NCI-H2171 treated with DMSO at 0.1 percent for 48 hours (cell line): ENCODE measurements at regions not wholly inside any gene's neighbourhood (a gene's known extent, or its start where the extent isn't known, plus 50 kb on each side); places are given as distances from the start of the nearest gene placed in this dataset.

Source experiments
- DNase-seq: peaks from one replicate; lab custom pipeline; 2025; lab: John Stamatoyannopoulos, UW

GRCh38 chr5:1939256-1939655, 56.5 kb upstream of the IRX4 start:
- no peak for DNase-seq

GRCh38 chr5:1938310-1939000, 55.7 kb upstream of the IRX4 start:
- DNase-seq, result no peak

GRCh38 chr5:1937590-1937989, 54.9 kb upstream of the IRX4 start:
- peak; percentile 90 for DNase-seq

GRCh38 chr5:1936901-1937300, 54.2 kb upstream of the IRX4 start:
- DNase-seq, result no peak

- DNase-seq, result no peak
Observed at GRCh38 chr5:1936413-1936812, 53.7 kb upstream of the IRX4 start.

- DNase-seq, result no peak
Observed at GRCh38 chr5:1934801-1935429, 52.2 kb upstream of the IRX4 start.

- no peak for DNase-seq
Observed at GRCh38 chr5:1934056-1934394, 51.3 kb upstream of the IRX4 start.

GRCh38 chr5:1933364-1934055, 50.8 kb upstream of the IRX4 start:
- DNase-seq, result no peak
